WTC11 (cell line): ENCODE measurements at regions not wholly inside any gene's neighbourhood (a gene's known extent, or its start where the extent isn't known, plus 50 kb on each side); places are given as distances from the start of the nearest gene placed in this dataset.

ENCODE experiments used
- ATAC-seq: fragments of 200-7000 bp; cut with Tn5 transposase; 2 replicates; pipeline ENCODE4 v1.10.0; 2021; ENCODE audit warnings: mild to moderate bottlenecking, moderate library complexity
- CTCF ChIA-PET: fragments of 300-600 bp; sonication (Branson Sonifier 250); formaldehyde crosslinking; loops from one replicate; lab custom pipeline; 2021; ENCODE audit warnings: antibody characterized with exemption; lab: Charles Lee
- POLR2A ChIA-PET: fragments of 350-600 bp; sonication (Branson Sonifier 250); formaldehyde crosslinking; loops from one replicate; lab custom pipeline; 2021; ENCODE audit warnings: antibody characterized with exemption; lab: Charles Lee
- DNase-seq: peaks from one replicate; pipeline ENCODE4 v3.0.0; 2021; ENCODE audit warnings: low spot score
- H3K27ac Mint-ChIP-seq: 2 replicates; pipeline ENCODE4 v1.8.0; 2021; ENCODE audit warnings: mixed read lengths
- H3K27me3 Mint-ChIP-seq: 2 replicates; pipeline ENCODE4 v1.8.0; 2021; ENCODE audit warnings: low read depth, mild to moderate bottlenecking, moderate library complexity, mixed read lengths
- H3K36me3 Mint-ChIP-seq: 2 replicates; pipeline ENCODE4 v1.8.0; 2021; ENCODE audit warnings: mixed read lengths
- H3K4me1 Mint-ChIP-seq: 2 replicates; pipeline ENCODE4 v1.8.0; 2022; ENCODE audit warnings: mixed read lengths
- H3K4me3 Mint-ChIP-seq: 2 replicates; pipeline ENCODE4 v1.8.0; 2021; ENCODE audit warnings: mild to moderate bottlenecking, moderate library complexity, mixed read lengths
- H3K9me3 Mint-ChIP-seq: 2 replicates; pipeline ENCODE4 v1.8.0; 2021; ENCODE audit warnings: mixed read lengths
- ATF1 ChIP-seq: sonication (generic); formaldehyde crosslinking; IDR thresholded peaks from 2 replicates; pipeline ENCODE4 v1.8.1; 2023; ENCODE audit warnings: mild to moderate bottlenecking, moderate library complexity, missing genetic modification reagents
- CDX4 ChIP-seq: fragments of 250-450 bp; sonication (Bioruptor Pico); IDR thresholded peaks from 2 replicates; pipeline ENCODE4 v1.9.0; 2021; ENCODE audit warnings: moderate library complexity, mild to moderate bottlenecking, inconsistent platforms, borderline replicate concordance
- CTCF ChIP-seq: fragments of 200-600 bp; IDR thresholded peaks from 2 replicates; pipeline ENCODE4 v1.8.0; 2022; ENCODE audit warnings: antibody characterized with exemption
- ERG ChIP-seq: fragments of 250-450 bp; sonication (Bioruptor Pico); IDR thresholded peaks from 2 replicates; pipeline ENCODE4 v1.8.0; 2021; ENCODE audit warnings: mild to moderate bottlenecking
- ESRRA ChIP-seq: sonication (generic); formaldehyde crosslinking; IDR thresholded peaks from 2 replicates; pipeline ENCODE4 v1.8.1; 2022; ENCODE audit warnings: mild to moderate bottlenecking, missing genetic modification reagents, borderline replicate concordance
- ETV6 ChIP-seq: sonication (generic); formaldehyde crosslinking; IDR thresholded peaks from 2 replicates; pipeline ENCODE4 v1.8.1; 2022; ENCODE audit warnings: mild to moderate bottlenecking, missing genetic modification reagents
- GTF2I ChIP-seq: fragments of 250-450 bp; sonication (Bioruptor Pico); conservative IDR thresholded peaks from 2 replicates; pipeline ENCODE4 v1.4.0; 2021; ENCODE audit warnings: mild to moderate bottlenecking
- HMGA2 ChIP-seq: fragments of 250-450 bp; sonication (Bioruptor Pico); IDR thresholded peaks from 2 replicates; pipeline ENCODE4 v1.4.0; 2021; ENCODE audit warnings: mild to moderate bottlenecking, moderate library complexity
- IRF2 ChIP-seq: sonication (generic); formaldehyde crosslinking; IDR thresholded peaks from 2 replicates; pipeline ENCODE4 v1.8.0; 2022; ENCODE audit warnings: low read depth, missing genetic modification reagents, borderline replicate concordance
- MLX ChIP-seq: sonication (generic); formaldehyde crosslinking; IDR thresholded peaks from 2 replicates; pipeline ENCODE4 v1.8.1; 2023; ENCODE audit warnings: mild to moderate bottlenecking, missing genetic modification reagents, moderate library complexity
- NFE2L1 ChIP-seq: sonication (generic); formaldehyde crosslinking; IDR thresholded peaks from 2 replicates; pipeline ENCODE4 v1.8.1; 2023; ENCODE audit warnings: missing genetic modification reagents
- NFYB ChIP-seq: sonication (generic); formaldehyde crosslinking; conservative IDR thresholded peaks from 2 replicates; pipeline ENCODE4 v1.8.0; 2022; ENCODE audit warnings: low read depth, missing genetic modification reagents
- OVOL2 ChIP-seq: fragments of 250-450 bp; sonication (Bioruptor Pico); IDR thresholded peaks from 2 replicates; pipeline ENCODE4 v1.9.0; 2021; ENCODE audit warnings: mild to moderate bottlenecking, borderline replicate concordance
- RORB ChIP-seq: fragments of 250-450 bp; sonication (Bioruptor Pico); IDR thresholded peaks from 2 replicates; pipeline ENCODE4 v1.9.0; 2021; ENCODE audit warnings: mild to moderate bottlenecking
- STAT6 ChIP-seq: sonication (generic); formaldehyde crosslinking; conservative IDR thresholded peaks from 2 replicates; pipeline ENCODE4 v1.8.1; 2023; ENCODE audit warnings: mild to moderate bottlenecking, low read depth, missing genetic modification reagents, moderate library complexity
- ZNF121 ChIP-seq: sonication (generic); formaldehyde crosslinking; IDR thresholded peaks from 2 replicates; pipeline ENCODE4 v1.8.0; 2023; ENCODE audit warnings: missing genetic modification reagents
- ZNF219 ChIP-seq: sonication (generic); formaldehyde crosslinking; IDR thresholded peaks from 2 replicates; pipeline ENCODE4 v1.8.0; 2023; ENCODE audit warnings: missing genetic modification reagents, mild to moderate bottlenecking, borderline replicate concordance
- ZNF232 ChIP-seq: sonication (generic); formaldehyde crosslinking; IDR thresholded peaks from 2 replicates; pipeline ENCODE4 v1.8.0; 2022; ENCODE audit warnings: mild to moderate bottlenecking, missing genetic modification reagents
- ZNF317 ChIP-seq: sonication (generic); formaldehyde crosslinking; IDR thresholded peaks from 2 replicates; pipeline ENCODE4 v1.8.1; 2023; ENCODE audit warnings: low read depth, mild to moderate bottlenecking, moderate library complexity, missing genetic modification reagents, borderline replicate concordance
- ZNF512 ChIP-seq: sonication (generic); formaldehyde crosslinking; IDR thresholded peaks from 2 replicates; pipeline ENCODE4 v1.8.1; 2022; ENCODE audit warnings: missing genetic modification reagents, borderline replicate concordance
- ZNF532 ChIP-seq: fragments of 250-450 bp; sonication (Bioruptor Pico); IDR thresholded peaks from 2 replicates; pipeline ENCODE4 v1.9.0; 2021; ENCODE audit warnings: mild to moderate bottlenecking, borderline replicate concordance

GRCh38 chr6:9986273-9986672 is 428.6 kb downstream of the TFAP2A start:
- no peak overlapping the region for H3K27ac Mint-ChIP-seq
- ChIA-PET CTCF (no interaction called here), POLR2A (no interaction called here)
- no peak for DNase-seq
- H3K4me3 Mint-ChIP-seq: no peak overlapping the region
- no peaks in the 10 kb centered on the region for H3K27me3 Mint-ChIP-seq
- TF ChIP-seq MLX (CRISPR knock-in tag) (no peak), GTF2I (CRISPR knock-in tag) (no peak), RORB (CRISPR knock-in tag) (no peak), ZNF532 (CRISPR knock-in tag) (no peak), ESRRA (no peak), ZNF512 (no peak), ETV6 (CRISPR knock-in tag) (no peak), OVOL2 (CRISPR knock-in tag) (no peak)
- peaks cover 16% of the 10 kb centered on the region for H3K9me3 Mint-ChIP-seq
- peaks cover 5% of the 10 kb centered on the region; the same call in 1 of the 2 replicates for H3K36me3 Mint-ChIP-seq
- no peak for ATAC-seq
- peaks cover 4% of the 10 kb centered on the region; the same call in 1 of the 2 replicates for H3K4me1 Mint-ChIP-seq

GRCh38 chr6:9985481-9985880 is 429.4 kb downstream of the TFAP2A start:
- ATAC-seq: no peak
- ChIA-PET CTCF (no interaction called here), POLR2A (no interaction called here)
- H3K4me3 Mint-ChIP-seq: no peak overlapping the region
- TF ChIP-seq CTCF (no peak), NFYB (CRISPR knock-in tag) (no peak), ZNF121 (CRISPR knock-in tag) (no peak), IRF2 (CRISPR knock-in tag) (no peak), NFE2L1 (CRISPR knock-in tag) (no peak), ATF1 (no peak), CDX4 (CRISPR knock-in tag) (no peak), STAT6 (CRISPR knock-in tag) (no peak), ZNF219 (CRISPR knock-in tag) (no peak), ZNF317 (no peak), ERG (no peak), ZNF232 (CRISPR knock-in tag) (no peak), HMGA2 (CRISPR knock-in tag) (no peak)
- DNase-seq: no peak
- H3K27ac Mint-ChIP-seq: no peak overlapping the region
- peaks cover 4% of the 10 kb centered on the region; the same call in 1 of the 2 replicates for H3K4me1 Mint-ChIP-seq
- peaks cover 5% of the 10 kb centered on the region; the same call in 1 of the 2 replicates for H3K36me3 Mint-ChIP-seq
- H3K9me3 Mint-ChIP-seq: peaks cover 16% of the 10 kb centered on the region
- no peaks in the 10 kb centered on the region for H3K27me3 Mint-ChIP-seq
